Neural cell (in vitro differentiated cells): ENCODE measurements at regions not wholly inside any gene's neighbourhood (a gene's known extent, or its start where the extent isn't known, plus 50 kb on each side); places are given as distances from the start of the nearest gene placed in this dataset.

ENCODE experiments used
- H2AFZ ChIP-seq: fragments of 200-600, 300-800 bp; sonication (generic), shearing (Covaris generic); 2 replicates; pipeline ENCODE4 v1.6.0; 2014; ENCODE audit warnings: low read depth, mild to moderate bottlenecking, antibody characterized with exemption, low read length, moderate library complexity
- H3F3A ChIP-seq: fragments of 200-600 bp; shearing (Covaris generic); 2 replicates; pipeline ENCODE4 v1.6.1; 2016; ENCODE audit warnings: mild to moderate bottlenecking, moderate library complexity, mixed read lengths, antibody characterized with exemption, low read length; ENCODE audit not compliant: insufficient read depth, poor library complexity, severe bottlenecking
- H3K27ac ChIP-seq: fragments of 200-600, 300-800 bp; sonication (generic), shearing (Covaris generic); 2 replicates; pipeline ENCODE4 v1.5.1; 2014; ENCODE audit warnings: mild to moderate bottlenecking, low read length, moderate library complexity
- H3K27me3 ChIP-seq: fragments of 300-800, 200-600 bp; sonication (generic), shearing (Covaris generic); 2 replicates; pipeline ENCODE4 v1.6.0; 2014; ENCODE audit warnings: mild to moderate bottlenecking, low read depth, low read length, moderate library complexity; ENCODE audit not compliant: insufficient read depth
- H3K36me3 ChIP-seq: fragments of 300-800, 200-600 bp; sonication (generic), shearing (Covaris generic); 2 replicates; pipeline ENCODE4 v1.5.1; 2014; ENCODE audit warnings: mild to moderate bottlenecking, antibody characterized with exemption, low read length, moderate library complexity; ENCODE audit not compliant: insufficient read depth
- H3K4me2 ChIP-seq: fragments of 300-800, 200-600 bp; sonication (generic), shearing (Covaris generic); 2 replicates; pipeline ENCODE4 v1.6.0; 2014; ENCODE audit warnings: mild to moderate bottlenecking, low read length
- H3K4me3 ChIP-seq: fragments of 300-800, 200-600 bp; sonication (generic), shearing (Covaris generic); 2 replicates; pipeline ENCODE4 v1.5.1; 2014; ENCODE audit warnings: mild to moderate bottlenecking, low read length, moderate library complexity
- H3K79me2 ChIP-seq: fragments of 200-600 bp; shearing (Covaris generic); replicated peaks from 2 replicates; pipeline ENCODE4 v1.6.0; 2014; ENCODE audit warnings: mild to moderate bottlenecking, low read length, moderate library complexity; ENCODE audit not compliant: insufficient read depth
- H3K9ac ChIP-seq: fragments of 300-800, 200-600 bp; sonication (generic), shearing (Covaris generic); 2 replicates; pipeline ENCODE4 v1.6.1; 2016; ENCODE audit warnings: mild to moderate bottlenecking, low read length, mixed read lengths
- H3K9me2 ChIP-seq: fragments of 200-600 bp; shearing (Covaris generic); 2 replicates; pipeline ENCODE4 v1.6.1; 2016; ENCODE audit warnings: mild to moderate bottlenecking, low read length, mixed read lengths; ENCODE audit not compliant: insufficient read depth
- H3K9me3 ChIP-seq: fragments of 200-600, 300-800 bp; sonication (generic), shearing (Covaris generic); 2 replicates; pipeline ENCODE4 v1.6.1; 2016; ENCODE audit warnings: mild to moderate bottlenecking, mixed run types, low read length, moderate library complexity, mixed read lengths
- H4K20me1 ChIP-seq: fragments of 200-600 bp; shearing (Covaris generic); 2 replicates; pipeline ENCODE4 v1.6.1; 2016; ENCODE audit warnings: mild to moderate bottlenecking, mixed run types; ENCODE audit not compliant: insufficient read depth
- CTCF ChIP-seq: fragments of 450-650 bp; IDR thresholded peaks from 2 replicates; pipeline ENCODE4 v1.5.1; 2014; ENCODE audit warnings: antibody characterized with exemption, mild to moderate bottlenecking, moderate library complexity; ENCODE audit not compliant: poor library complexity, severe bottlenecking
- EP300 ChIP-seq: fragments of 450-650 bp; conservative IDR thresholded peaks from 2 replicates; pipeline ENCODE4 v1.6.1; 2014; ENCODE audit warnings: antibody characterized with exemption, mild to moderate bottlenecking, moderate library complexity; ENCODE audit not compliant: poor library complexity, severe bottlenecking
- EZH2 ChIP-seq: fragments of 200-600, 300-800 bp; shearing (Covaris generic), sonication (generic); IDR thresholded peaks from 2 replicates; pipeline ENCODE4 v1.6.1; 2014; ENCODE audit warnings: antibody characterized with exemption, low read length, borderline replicate concordance, mild to moderate bottlenecking; ENCODE audit not compliant: insufficient read depth, poor library complexity, severe bottlenecking
- MXI1 ChIP-seq: fragments of 450-650 bp; conservative IDR thresholded peaks from 2 replicates; pipeline ENCODE4 v1.6.1; 2014; ENCODE audit warnings: antibody characterized with exemption, mild to moderate bottlenecking; ENCODE audit not compliant: poor library complexity, severe bottlenecking
- POLR2AphosphoS5 ChIP-seq: IDR thresholded peaks from 2 replicates; pipeline ENCODE4 v1.6.1; 2012
- RAD21 ChIP-seq: fragments of 450-650 bp; conservative IDR thresholded peaks from 2 replicates; pipeline ENCODE4 v1.6.1; 2014; ENCODE audit warnings: antibody characterized with exemption, mild to moderate bottlenecking, moderate library complexity
- REST ChIP-seq: IDR thresholded peaks from 2 replicates; pipeline ENCODE4 v1.6.1; 2012; ENCODE audit warnings: borderline replicate concordance
- SMC3 ChIP-seq: fragments of 450-650 bp; conservative IDR thresholded peaks from 2 replicates; pipeline ENCODE4 v1.6.1; 2014; ENCODE audit warnings: antibody characterized with exemption, mild to moderate bottlenecking, moderate library complexity; ENCODE audit not compliant: poor library complexity
- TAF1 ChIP-seq: IDR thresholded peaks from 2 replicates; pipeline ENCODE4 v1.6.1; 2012; ENCODE audit warnings: low read depth

GRCh38 chr2:82139979-82140611 lies 1835.5 kb upstream of the LRRTM1 start:
- Histone ChIP-seq H3K27me3 (no peaks in the 10 kb centered on the region), H3K9me2 (no peaks in the 10 kb centered on the region), H3K4me3 (no peak overlapping the region), H3K36me3 (no peaks in the 10 kb centered on the region), H3F3A (no peaks in the 10 kb centered on the region), H2AFZ (no peak overlapping the region), H3K27ac (no peak overlapping the region), H4K20me1 (no peaks in the 10 kb centered on the region), H3K9ac (no peak overlapping the region), H3K9me3 (no peaks in the 10 kb centered on the region), H3K79me2 (no peaks in the 10 kb centered on the region), H3K4me2 (no peak overlapping the region)
- TF ChIP-seq POLR2AphosphoS5 (no peak), CTCF (no peak), EZH2 (no peak), SMC3 (no peak), EP300 (no peak), REST (no peak), TAF1 (no peak), RAD21 (no peak), MXI1 (no peak)

- Histone ChIP-seq H4K20me1 (no peaks in the 10 kb centered on the region), H3K9me2 (no peaks in the 10 kb centered on the region), H3K27me3 (no peaks in the 10 kb centered on the region), H3K9ac (no peak overlapping the region), H3K4me3 (no peak overlapping the region), H3F3A (no peaks in the 10 kb centered on the region), H3K79me2 (no peaks in the 10 kb centered on the region), H3K4me2 (no peak overlapping the region), H3K9me3 (no peaks in the 10 kb centered on the region), H2AFZ (no peak overlapping the region), H3K36me3 (no peaks in the 10 kb centered on the region), H3K27ac (no peak overlapping the region)
- TF ChIP-seq RAD21 (no peak), CTCF (no peak)
Measured at GRCh38 chr2:82137441-82137840, 1832.9 kb upstream of the LRRTM1 start.
